ENCODE measurements at regions not wholly inside any gene's neighbourhood (a gene's known extent, or its start where the extent isn't known, plus 50 kb on each side); places are given as distances from the start of the nearest gene placed in this dataset.

DNA sequence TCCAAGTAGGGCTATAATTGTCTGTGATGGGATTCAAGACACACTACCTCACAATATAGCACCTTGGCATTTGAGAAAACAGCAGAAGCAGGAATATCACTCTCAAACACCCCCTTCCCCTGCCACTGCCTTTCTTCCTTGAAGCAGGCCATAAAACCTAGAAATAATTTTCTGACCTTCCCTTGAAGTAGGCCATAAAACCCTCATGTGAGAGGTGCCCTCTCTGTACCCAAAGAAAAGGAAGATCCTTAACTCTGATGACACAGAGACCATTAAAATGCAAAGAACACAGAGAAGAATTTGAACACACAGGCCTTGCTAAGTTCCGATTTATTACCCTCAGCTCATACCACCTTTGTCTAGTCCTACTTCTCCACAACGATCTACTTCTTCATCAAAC is 631.7 kb upstream of the CADM1 start (continued):
- TF ChIP-seq TCF4 (CRISPR knock-in tag; IDR thresholded peaks at IDR 0.05; ENCODE audit: borderline replicate concordance), result no peak

DNA sequence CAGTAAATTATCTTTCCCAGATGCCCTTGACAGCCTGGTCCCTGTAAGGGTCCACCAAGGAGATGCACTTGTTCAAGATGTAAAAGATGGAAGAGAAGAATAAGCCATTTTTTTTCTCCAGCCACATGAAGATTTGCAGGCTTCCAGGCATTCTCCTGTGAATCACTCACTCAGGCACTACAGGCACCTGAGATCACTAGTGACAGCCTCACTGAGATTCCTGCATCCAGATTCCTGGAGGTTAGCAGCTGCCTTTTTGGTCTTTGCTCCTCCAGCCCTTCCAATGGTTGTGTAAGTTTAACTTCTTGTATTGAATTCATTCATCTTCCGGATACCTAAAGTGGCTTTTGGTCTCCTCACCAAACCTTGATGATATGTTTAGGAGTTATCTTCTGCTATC is 630.2 kb upstream of the CADM1 start:
- no peak for ATAC-seq
- TF ChIP-seq BACH2 (CRISPR knock-in tag; IDR thresholded peaks at IDR 0.05; ENCODE audit: borderline replicate concordance) (no peak), ESRRG (CRISPR knock-in tag; IDR thresholded peaks at IDR 0.05) (no peak), ZFP30 (CRISPR knock-in tag; IDR thresholded peaks at IDR 0.05) (no peak), ZNF565 (CRISPR knock-in tag; conservative IDR thresholded peaks at IDR 0.05; ENCODE audit: low read depth) (no peak), CSDC2 (CRISPR knock-in tag; IDR thresholded peaks at IDR 0.05) (no peak), PPARA (CRISPR knock-in tag; IDR thresholded peaks at IDR 0.05; ENCODE audit: borderline replicate concordance) (no peak), OSR1 (CRISPR knock-in tag; IDR thresholded peaks at IDR 0.05) (no peak), ISL1 (CRISPR knock-in tag; IDR thresholded peaks at IDR 0.05) (no peak), RARB (CRISPR knock-in tag; IDR thresholded peaks at IDR 0.05) (no peak), ZNF70 (CRISPR knock-in tag; IDR thresholded peaks at IDR 0.05) (no peak), ARNTL (CRISPR knock-in tag; IDR thresholded peaks at IDR 0.05; ENCODE audit: borderline replicate concordance, low read depth) (no peak), SNAI2 (CRISPR knock-in tag; IDR thresholded peaks at IDR 0.05) (no peak), TCF4 (CRISPR knock-in tag; IDR thresholded peaks at IDR 0.05; ENCODE audit: borderline replicate concordance) (no peak), ZNF8 (CRISPR knock-in tag; IDR thresholded peaks at IDR 0.05) (no peak), ZC3H10 (CRISPR knock-in tag; IDR thresholded peaks at IDR 0.05) (no peak)
- TF ChIP-seq, protein P1, sequence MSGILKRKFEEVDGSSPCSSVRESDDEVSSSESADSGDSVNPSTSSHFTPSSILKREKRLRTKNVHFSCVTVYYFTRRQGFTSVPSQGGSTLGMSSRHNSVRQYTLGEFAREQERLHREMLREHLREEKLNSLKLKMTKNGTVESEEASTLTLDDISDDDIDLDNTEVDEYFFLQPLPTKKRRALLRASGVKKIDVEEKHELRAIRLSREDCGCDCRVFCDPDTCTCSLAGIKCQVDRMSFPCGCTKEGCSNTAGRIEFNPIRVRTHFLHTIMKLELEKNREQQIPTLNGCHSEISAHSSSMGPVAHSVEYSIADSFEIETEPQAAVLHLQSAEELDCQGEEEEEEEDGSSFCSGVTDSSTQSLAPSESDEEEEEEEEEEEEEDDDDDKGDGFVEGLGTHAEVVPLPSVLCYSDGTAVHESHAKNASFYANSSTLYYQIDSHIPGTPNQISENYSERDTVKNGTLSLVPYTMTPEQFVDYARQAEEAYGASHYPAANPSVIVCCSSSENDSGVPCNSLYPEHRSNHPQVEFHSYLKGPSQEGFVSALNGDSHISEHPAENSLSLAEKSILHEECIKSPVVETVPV (CRISPR knock-in tag; IDR thresholded peaks at IDR 0.05), result no peak
- TF ChIP-seq, protein P2, sequence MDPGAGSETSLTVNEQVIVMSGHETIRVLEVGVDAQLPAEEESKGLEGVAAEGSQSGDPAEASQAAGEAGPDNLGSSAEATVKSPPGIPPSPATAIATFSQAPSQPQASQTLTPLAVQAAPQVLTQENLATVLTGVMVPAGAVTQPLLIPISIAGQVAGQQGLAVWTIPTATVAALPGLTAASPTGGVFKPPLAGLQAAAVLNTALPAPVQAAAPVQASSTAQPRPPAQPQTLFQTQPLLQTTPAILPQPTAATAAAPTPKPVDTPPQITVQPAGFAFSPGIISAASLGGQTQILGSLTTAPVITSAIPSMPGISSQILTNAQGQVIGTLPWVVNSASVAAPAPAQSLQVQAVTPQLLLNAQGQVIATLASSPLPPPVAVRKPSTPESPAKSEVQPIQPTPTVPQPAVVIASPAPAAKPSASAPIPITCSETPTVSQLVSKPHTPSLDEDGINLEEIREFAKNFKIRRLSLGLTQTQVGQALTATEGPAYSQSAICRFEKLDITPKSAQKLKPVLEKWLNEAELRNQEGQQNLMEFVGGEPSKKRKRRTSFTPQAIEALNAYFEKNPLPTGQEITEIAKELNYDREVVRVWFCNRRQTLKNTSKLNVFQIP (CRISPR knock-in tag; IDR thresholded peaks at IDR 0.05; ENCODE audit: borderline replicate concordance, low read depth), result no peak
- TF ChIP-seq, protein P3, sequence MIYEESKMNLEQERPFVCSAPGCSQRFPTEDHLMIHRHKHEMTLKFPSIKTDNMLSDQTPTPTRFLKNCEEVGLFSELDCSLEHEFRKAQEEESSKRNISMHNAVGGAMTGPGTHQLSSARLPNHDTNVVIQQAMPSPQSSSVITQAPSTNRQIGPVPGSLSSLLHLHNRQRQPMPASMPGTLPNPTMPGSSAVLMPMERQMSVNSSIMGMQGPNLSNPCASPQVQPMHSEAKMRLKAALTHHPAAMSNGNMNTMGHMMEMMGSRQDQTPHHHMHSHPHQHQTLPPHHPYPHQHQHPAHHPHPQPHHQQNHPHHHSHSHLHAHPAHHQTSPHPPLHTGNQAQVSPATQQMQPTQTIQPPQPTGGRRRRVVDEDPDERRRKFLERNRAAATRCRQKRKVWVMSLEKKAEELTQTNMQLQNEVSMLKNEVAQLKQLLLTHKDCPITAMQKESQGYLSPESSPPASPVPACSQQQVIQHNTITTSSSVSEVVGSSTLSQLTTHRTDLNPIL (CRISPR knock-in tag; IDR thresholded peaks at IDR 0.05; ENCODE audit: low read depth), result no peak

DNA sequence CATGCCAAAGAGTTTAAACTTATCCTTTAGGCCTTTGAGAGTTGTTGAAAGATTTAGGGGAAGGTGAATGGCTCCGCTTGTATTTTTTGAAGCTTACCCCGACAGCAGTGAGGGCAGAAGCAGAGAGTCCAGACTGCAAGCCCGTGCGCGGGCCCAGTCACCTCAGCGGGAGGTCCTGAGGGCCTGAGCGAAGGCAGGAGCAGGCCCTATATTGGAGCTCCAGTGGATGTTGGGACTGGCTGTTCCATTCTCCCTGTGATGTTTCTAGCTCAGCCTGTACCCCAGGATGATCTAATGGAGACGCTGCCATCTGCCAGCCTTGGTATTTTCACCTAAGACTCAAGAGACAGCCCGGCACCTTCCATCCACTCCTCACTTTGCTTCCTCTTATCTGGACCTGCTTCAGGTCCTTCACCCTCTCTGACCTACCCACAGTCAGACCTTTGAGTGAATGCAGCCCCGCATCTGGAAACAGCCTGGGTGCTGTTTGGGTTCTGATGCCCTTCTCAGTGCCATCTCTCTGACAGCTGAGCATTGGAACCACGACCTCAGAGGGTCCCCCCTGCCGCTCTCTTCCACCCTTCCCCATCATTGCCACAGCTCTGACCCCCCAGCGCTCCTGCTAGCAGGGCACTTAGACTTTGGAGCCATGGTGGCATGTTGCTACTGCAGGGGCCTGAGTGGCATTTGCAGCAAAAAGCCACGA is 628.2 kb upstream of the CADM1 start:
- ATAC-seq, result no peak
- TF ChIP-seq ZNF8 (CRISPR knock-in tag; IDR thresholded peaks at IDR 0.05) (no peak), ARNTL (CRISPR knock-in tag; IDR thresholded peaks at IDR 0.05; ENCODE audit: borderline replicate concordance, low read depth) (no peak), TCF4 (CRISPR knock-in tag; IDR thresholded peaks at IDR 0.05; ENCODE audit: borderline replicate concordance) (no peak), RARB (CRISPR knock-in tag; IDR thresholded peaks at IDR 0.05) (no peak), ESRRG (CRISPR knock-in tag; IDR thresholded peaks at IDR 0.05) (no peak), OSR1 (CRISPR knock-in tag; IDR thresholded peaks at IDR 0.05) (no peak)
- TF ChIP-seq, protein P4, sequence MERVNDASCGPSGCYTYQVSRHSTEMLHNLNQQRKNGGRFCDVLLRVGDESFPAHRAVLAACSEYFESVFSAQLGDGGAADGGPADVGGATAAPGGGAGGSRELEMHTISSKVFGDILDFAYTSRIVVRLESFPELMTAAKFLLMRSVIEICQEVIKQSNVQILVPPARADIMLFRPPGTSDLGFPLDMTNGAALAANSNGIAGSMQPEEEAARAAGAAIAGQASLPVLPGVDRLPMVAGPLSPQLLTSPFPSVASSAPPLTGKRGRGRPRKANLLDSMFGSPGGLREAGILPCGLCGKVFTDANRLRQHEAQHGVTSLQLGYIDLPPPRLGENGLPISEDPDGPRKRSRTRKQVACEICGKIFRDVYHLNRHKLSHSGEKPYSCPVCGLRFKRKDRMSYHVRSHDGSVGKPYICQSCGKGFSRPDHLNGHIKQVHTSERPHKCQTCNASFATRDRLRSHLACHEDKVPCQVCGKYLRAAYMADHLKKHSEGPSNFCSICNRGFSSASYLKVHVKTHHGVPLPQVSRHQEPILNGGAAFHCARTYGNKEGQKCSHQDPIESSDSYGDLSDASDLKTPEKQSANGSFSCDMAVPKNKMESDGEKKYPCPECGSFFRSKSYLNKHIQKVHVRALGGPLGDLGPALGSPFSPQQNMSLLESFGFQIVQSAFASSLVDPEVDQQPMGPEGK (CRISPR knock-in tag; IDR thresholded peaks at IDR 0.05; ENCODE audit: borderline replicate concordance), result no peak

DNA sequence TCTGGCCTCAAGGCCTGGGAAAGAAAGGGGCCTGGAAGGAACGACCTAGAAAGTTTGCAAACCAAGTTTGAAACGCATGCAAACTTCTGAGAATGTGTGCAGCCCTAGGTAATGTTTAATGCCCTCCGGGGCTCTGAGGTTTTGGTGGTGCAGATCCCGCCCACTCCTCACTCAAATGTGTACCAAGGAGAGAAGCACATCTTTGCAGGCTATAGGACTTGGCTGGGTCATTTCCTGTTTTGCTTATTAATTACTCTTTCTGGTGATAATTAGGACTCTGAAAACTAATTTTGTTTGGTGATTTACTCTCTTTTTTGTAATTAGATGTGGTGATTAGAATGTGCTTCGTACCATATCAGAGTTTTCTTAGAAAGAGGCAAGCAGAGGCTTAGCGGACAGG is 625.9 kb upstream of the CADM1 start:
- ATAC-seq, result no peak
- TF ChIP-seq BACH2 (CRISPR knock-in tag; IDR thresholded peaks at IDR 0.05; ENCODE audit: borderline replicate concordance) (no peak), ISL1 (CRISPR knock-in tag; IDR thresholded peaks at IDR 0.05) (no peak), GLIS3 (CRISPR knock-in tag; IDR thresholded peaks at IDR 0.05) (no peak), ESRRG (CRISPR knock-in tag; IDR thresholded peaks at IDR 0.05) (no peak), ZC3H10 (CRISPR knock-in tag; IDR thresholded peaks at IDR 0.05) (no peak), SNAI2 (CRISPR knock-in tag; IDR thresholded peaks at IDR 0.05) (no peak), ZFP30 (CRISPR knock-in tag; IDR thresholded peaks at IDR 0.05) (no peak), ZFP3 (CRISPR knock-in tag; IDR thresholded peaks at IDR 0.05) (no peak), TCF4 (CRISPR knock-in tag; IDR thresholded peaks at IDR 0.05; ENCODE audit: borderline replicate concordance) (no peak), ARNTL (CRISPR knock-in tag; IDR thresholded peaks at IDR 0.05; ENCODE audit: borderline replicate concordance, low read depth) (no peak), TOX (CRISPR knock-in tag; IDR thresholded peaks at IDR 0.05; ENCODE audit: borderline replicate concordance) (no peak), ZNF70 (CRISPR knock-in tag; IDR thresholded peaks at IDR 0.05) (no peak)
- TF ChIP-seq, protein P3 (CRISPR knock-in tag; IDR thresholded peaks at IDR 0.05; ENCODE audit: low read depth), result no peak
- TF ChIP-seq, protein P1 (CRISPR knock-in tag; IDR thresholded peaks at IDR 0.05), result no peak
- TF ChIP-seq, protein P2 (CRISPR knock-in tag; IDR thresholded peaks at IDR 0.05; ENCODE audit: borderline replicate concordance, low read depth), result no peak
